HCT116 (cell line): ENCODE measurements at regions not wholly inside any gene's neighbourhood (a gene's known extent, or its start where the extent isn't known, plus 50 kb on each side); places are given as distances from the start of the nearest gene placed in this dataset.

Experiments
- ATAC-seq: fragments of 200-7000 bp; cut with Tn5 transposase; 2 replicates; pipeline ENCODE4 v1.9.1; 2020; ENCODE audit warnings: mild to moderate bottlenecking, moderate library complexity
- BruUV-seq: library from RNA; stranded (reverse); fragments of 400-500 nt; replicated peaks from 2 replicates; lab custom pipeline; 2021; lab: Mats Ljungman, UMichigan
- CTCF ChIA-PET: fragments of 300-600 bp; sonication (Branson Sonifier 250); formaldehyde crosslinking; loops from one replicate; lab custom pipeline; 2021; ENCODE audit warnings: antibody characterized with exemption; lab: Charles Lee
- POLR2A ChIA-PET: fragments of 300-600, 350-600 bp; sonication (Branson Sonifier 250); formaldehyde crosslinking; loops from one replicate; lab custom pipeline; 2021; ENCODE audit warnings: antibody characterized with exemption; lab: Charles Lee
- RAD21 ChIA-PET, 2 experiments: fragments of 300-600 bp; sonication (Branson Sonifier 250); formaldehyde crosslinking; loops; one replicate each; lab custom pipeline; 2023; ENCODE audit warnings: low total read pairs in 2 of 2; ENCODE audit not compliant: uncharacterized antibody in 2 of 2, unreplicated experiment in 2 of 2, low non-redundant PET in 1 of 2; lab: Charles Lee
- DNase-seq: peaks from one replicate; pipeline ENCODE4 v3.0.0-alpha.2; 2010; ENCODE audit warnings: low read depth, low spot score
- H2AFZ ChIP-seq: fragments of 200-600 bp; shearing (Covaris generic), sonication (generic); 2 replicates; pipeline ENCODE4 v1.6.1; 2017; ENCODE audit warnings: low read depth, mixed run types, mixed read lengths, antibody characterized with exemption, low read length; ENCODE audit not compliant: poor library complexity, severe bottlenecking
- H3K27ac ChIP-seq: 2 replicates; pipeline ENCODE4 v1.5.1; 2012; ENCODE audit warnings: low read depth, low read length
- H3K27me3 ChIP-seq: fragments of 200-600 bp; sonication (generic); 2 replicates; pipeline ENCODE4 v1.6.1; 2016; ENCODE audit warnings: mixed run types, low read length, mixed read lengths; ENCODE audit not compliant: insufficient read depth
- H3K36me3 ChIP-seq, 2 experiments: fragments of 200-500 bp in 1 of 2; fragments of 200-600 bp in 1 of 2; sonication (Bioruptor generic) in 1 of 2; sonication (generic) in 1 of 2; 2 replicates each; pipeline versions ENCODE4 v1.5.1 to v1.6.1; 2014 to 2016; ENCODE audit warnings: low read length in 2 of 2, inconsistent platforms in 1 of 2, mixed read lengths in 1 of 2, mixed run types in 1 of 2; ENCODE audit not compliant: insufficient read depth in 2 of 2, control insufficient read depth in 1 of 2
- H3K4me1 ChIP-seq, 2 experiments: fragments of 200-600 bp in 1 of 2; sonication (generic) in 1 of 2; 2 replicates each; pipeline versions ENCODE4 v1.5.1 to v1.6.1; 2012 to 2017; ENCODE audit warnings: low read length in 2 of 2, inconsistent platforms in 1 of 2, mild to moderate bottlenecking in 1 of 2, mixed read lengths in 1 of 2, mixed run types in 1 of 2, moderate library complexity in 1 of 2; ENCODE audit not compliant: insufficient read depth in 2 of 2, control insufficient read depth in 1 of 2
- H3K4me2 ChIP-seq: fragments of 200-600 bp; sonication (generic); 2 replicates; pipeline ENCODE4 v1.6.1; 2017; ENCODE audit warnings: mixed run types, low read length, mixed read lengths
- H3K4me3 ChIP-seq, 2 experiments: fragments of 200-600 bp in 1 of 2; sonication (generic) in 1 of 2; replicated peaks in 1 of 2; 2 replicates each; pipeline ENCODE4 v1.5.1; 2011 to 2016; ENCODE audit warnings: low read length in 2 of 2, control low read depth in 1 of 2, low read depth in 1 of 2, mild to moderate bottlenecking in 1 of 2, mixed read lengths in 1 of 2, mixed run types in 1 of 2
- H3K79me2 ChIP-seq: fragments of 200-600 bp; sonication (generic); 2 replicates; pipeline ENCODE4 v1.6.1; 2017; ENCODE audit warnings: mild to moderate bottlenecking, mixed run types, low read length, moderate library complexity, mixed read lengths; ENCODE audit not compliant: insufficient read depth
- H3K9ac ChIP-seq: fragments of 200-600 bp; sonication (generic); 2 replicates; pipeline ENCODE4 v1.6.1; 2016; ENCODE audit warnings: low read length, mixed read lengths
- H3K9me2 ChIP-seq: fragments of 200-600 bp; sonication (generic), shearing (Covaris generic); 2 replicates; pipeline ENCODE4 v1.6.1; 2017; ENCODE audit warnings: mixed run types, mild to moderate bottlenecking, moderate library complexity; ENCODE audit not compliant: insufficient read depth
- H3K9me3 ChIP-seq, 2 experiments: fragments of 200-500 bp in 1 of 2; fragments of 200-600 bp in 1 of 2; sonication (Bioruptor generic) in 1 of 2; sonication (generic) in 1 of 2; 2 replicates each; pipeline ENCODE4 v1.6.1; 2014 to 2017; ENCODE audit warnings: low read length in 2 of 2, mixed read lengths in 2 of 2, inconsistent platforms in 1 of 2, low read depth in 1 of 2, mild to moderate bottlenecking in 1 of 2, mixed run types in 1 of 2, moderate library complexity in 1 of 2; ENCODE audit not compliant: control insufficient read depth in 1 of 2, insufficient read depth in 1 of 2
- H4K20me1 ChIP-seq: fragments of 200-600 bp; sonication (generic), shearing (Covaris generic); 2 replicates; pipeline ENCODE4 v1.6.1; 2017; ENCODE audit warnings: mixed run types, mild to moderate bottlenecking, moderate library complexity; ENCODE audit not compliant: insufficient read depth
- CBX3 ChIP-seq: IDR thresholded peaks from 2 replicates; pipeline ENCODE4 v1.6.1; 2012; ENCODE audit warnings: low read depth
- CEBPB ChIP-seq: IDR thresholded peaks from 2 replicates; pipeline ENCODE4 v1.6.1; 2012; ENCODE audit warnings: low read depth
- CTCF ChIP-seq, 3 experiments: fragments of 200-600 bp in 1 of 3; sonication (generic) in 1 of 3; IDR thresholded peaks in 2 of 3; conservative IDR thresholded peaks in 1 of 3; 2 replicates each; pipeline ENCODE4 v1.5.1; 2012 to 2017; ENCODE audit warnings: low read depth in 2 of 3, low read length in 2 of 3, antibody characterized with exemption in 1 of 3, borderline replicate concordance in 1 of 3, control low read depth in 1 of 3, mild to moderate bottlenecking in 1 of 3, mixed read lengths in 1 of 3, mixed run types in 1 of 3, moderate library complexity in 1 of 3; ENCODE audit not compliant: insufficient read depth in 1 of 3
- ELF1 ChIP-seq: IDR thresholded peaks from 2 replicates; pipeline ENCODE4 v1.6.1; 2012; ENCODE audit warnings: low read depth, borderline replicate concordance
- EZH2phosphoT487 ChIP-seq: fragments of 200-600 bp; IDR thresholded peaks from 2 replicates; pipeline ENCODE4 v1.6.1; 2018; ENCODE audit warnings: antibody characterized with exemption, borderline replicate concordance
- JUND ChIP-seq: IDR thresholded peaks from 2 replicates; pipeline ENCODE4 v1.6.1; 2012
- SIN3A ChIP-seq: IDR thresholded peaks from 2 replicates; pipeline ENCODE4 v1.6.1; 2012; ENCODE audit warnings: low read depth
- TCF7L2 ChIP-seq: IDR thresholded peaks from 2 replicates; pipeline ENCODE4 v1.7.0; 2011; ENCODE audit warnings: borderline replicate concordance, inconsistent platforms; ENCODE audit not compliant: insufficient read depth, insufficient read length; ENCODE audit errors: extremely low read depth
- YY1 ChIP-seq: IDR thresholded peaks from 2 replicates; pipeline ENCODE4 v1.6.1; 2011; ENCODE audit warnings: low read length, low read depth, moderate library complexity, mild to moderate bottlenecking; ENCODE audit not compliant: insufficient replicate concordance; ENCODE audit errors: extremely low read depth
- ZFX ChIP-seq: fragments of 450-650 bp; IDR thresholded peaks from 2 replicates; pipeline ENCODE4 v1.6.1; 2017
- ZNF274 ChIP-seq: fragments of 200-500 bp; sonication (Bioruptor generic); IDR thresholded peaks from 2 replicates; pipeline ENCODE4 v1.6.1; 2014; ENCODE audit warnings: mild to moderate bottlenecking, low read depth, low read length, inconsistent platforms
- intact Hi-C: fragments of 100-400 bp; cut with micrococcal nuclease; formaldehyde crosslinking; loops from 2 replicates; pipeline ENCODE4 v1.10.0; 2022
- TF ChIP-seq, protein P1 (sequence below): IDR thresholded peaks from 2 replicates; pipeline ENCODE4 v1.6.1; 2012

- no peak overlapping the region for H2AFZ ChIP-seq
- BruUV-seq = no TSS peak
- no peaks in the 10 kb centered on the region for H3K79me2 ChIP-seq
- no peaks in the 10 kb centered on the region for H3K36me3 ChIP-seq
- DNase-seq (no peak), ATAC-seq (no peak)
- H3K4me2 ChIP-seq = no peak overlapping the region
- no peaks in the 10 kb centered on the region for H3K4me1 ChIP-seq
- RAD21 ChIA-PET = no interaction called here
- H3K9ac ChIP-seq = no peak overlapping the region
- no peak overlapping the region for H3K4me3 ChIP-seq
- no peak for TF ChIP-seq CTCF (IDR thresholded peaks at IDR 0.05 in 2 of 3, conservative IDR thresholded peaks at IDR 0.05 in 1 of 3; ENCODE audit: borderline replicate concordance in 1 of 3, insufficient read depth in 1 of 3, low read depth in 2 of 3, low read length in 2 of 3)
- TF ChIP-seq JUND = no peak
- TF ChIP-seq EZH2phosphoT487 = no peak
- TF ChIP-seq, protein P1, sequence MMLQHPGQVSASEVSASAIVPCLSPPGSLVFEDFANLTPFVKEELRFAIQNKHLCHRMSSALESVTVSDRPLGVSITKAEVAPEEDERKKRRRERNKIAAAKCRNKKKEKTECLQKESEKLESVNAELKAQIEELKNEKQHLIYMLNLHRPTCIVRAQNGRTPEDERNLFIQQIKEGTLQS = no peak
- CTCF ChIA-PET = interaction anchor here (1.1 kb wide), 1 partner anchor 9 kb away, joined by 3 read pairs; no protein-coding TSS in a partner anchor
- POLR2A ChIA-PET = no interaction called here
- H3K27ac ChIP-seq = no peak overlapping the region
- H3K27me3 ChIP-seq = peaks cover 7% of the 10 kb centered on the region; the same call in 1 of the 2 replicates
- H3K9me2 ChIP-seq = no peaks in the 10 kb centered on the region
- intact Hi-C loops = no loop called here
- H4K20me1 ChIP-seq = no peaks in the 10 kb centered on the region
- no peaks in the 10 kb centered on the region for H3K9me3 ChIP-seq
These were observed 89.8 kb upstream of the TUT7 start for GRCh38 chr9:86443992-86444391.

DNA sequence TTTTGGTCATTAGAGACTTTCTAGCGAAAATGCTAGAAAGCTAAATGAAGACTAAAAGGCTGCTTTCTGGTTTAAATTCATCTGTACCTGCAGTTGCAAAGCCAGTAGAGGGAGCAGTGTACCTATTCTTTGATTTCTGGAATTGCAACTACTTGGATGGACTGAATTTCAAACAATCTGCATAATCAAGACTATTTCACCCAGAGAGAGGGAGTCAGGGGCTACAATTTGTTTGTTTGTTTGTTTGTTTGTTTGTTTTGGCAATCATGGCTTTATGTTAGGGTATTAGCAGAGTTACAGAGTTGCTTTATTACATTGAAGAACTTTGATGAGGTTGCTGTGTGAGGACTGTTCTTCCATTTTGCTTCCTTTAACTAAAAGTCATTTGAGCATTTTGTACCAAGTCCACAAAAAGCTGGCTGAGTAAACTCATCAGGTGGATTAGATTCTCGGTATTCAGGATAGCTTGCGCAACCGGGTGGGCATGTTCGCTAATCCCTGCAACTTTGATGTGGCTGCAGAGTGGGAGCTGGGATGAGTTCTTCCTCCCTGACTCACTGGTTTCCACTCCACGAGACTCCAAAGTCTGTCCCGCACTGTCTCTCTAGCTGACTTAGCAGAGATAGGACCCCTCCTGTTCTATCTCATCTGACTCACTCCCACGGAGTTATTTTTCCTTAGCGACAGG, 80.0 kb upstream of the TUT7 start:
- peak; percentile 76 for ATAC-seq
- ChIA-PET CTCF (interaction anchor here (0.6 to 2.9 kb wide), 23 partner anchors 8 to 1229 kb away, joined by 3 to 20 read pairs (median 3); no protein-coding TSS in a partner anchor), RAD21 (no interaction called here), POLR2A (no interaction called here)
- H4K20me1 ChIP-seq = no peaks in the 10 kb centered on the region
- H3K4me2 ChIP-seq = peak overlapping the region; percentile 50
- DNase-seq = peak; percentile 34
- H3K4me3 ChIP-seq = no peak overlapping the region
- H3K9me2 ChIP-seq = no peaks in the 10 kb centered on the region
- intact Hi-C loops = loop anchor here (1.0 to 5.0 kb wide), 3 partner anchors 818 to 1228 kb away; no protein-coding TSS in a partner anchor
- no peaks in the 10 kb centered on the region for H3K36me3 ChIP-seq
- H3K4me1 ChIP-seq = peaks cover 0 to 6% of the 10 kb centered on the region in 2 experiments; a peak in 3 of 4 replicates
- no peak overlapping the region for H3K9ac ChIP-seq
- H3K27ac ChIP-seq = no peak overlapping the region
- H3K79me2 ChIP-seq = no peaks in the 10 kb centered on the region
- H2AFZ ChIP-seq = peak overlapping the region; percentile 19
- H3K9me3 ChIP-seq = no peaks in the 10 kb centered on the region
- no TSS peak for BruUV-seq
- H3K27me3 ChIP-seq = no peaks in the 10 kb centered on the region
- TF ChIP-seq, protein P1 = no peak
- TF ChIP-seq CBX3 (no peak), ZFX (no peak), ZNF274 (no peak), ELF1 (no peak), CEBPB (peak; percentile 79), TCF7L2 (peak; percentile 74), JUND (no peak), SIN3A (no peak), YY1 (peak; percentile 10), EZH2phosphoT487 (no peak)
